ENCODE measurements at regions not wholly inside any gene's neighbourhood (a gene's known extent, or its start where the extent isn't known, plus 50 kb on each side); places are given as distances from the start of the nearest gene placed in this dataset.

GRCh38 chr5:105460721-105461120 lies 1898.1 kb upstream of the NUDT12 start:
- H3K4me1 ChIP-seq (ENCODE audit: insufficient read depth) = no peaks in the 10 kb centered on the region
- no peak for DNase-seq (ENCODE audit: low spot score)
- no peaks in the 10 kb centered on the region for H3K79me2 ChIP-seq
- H3K27me3 ChIP-seq = no peaks in the 10 kb centered on the region
- no peak for TF ChIP-seq EZH2phosphoT487 (IDR thresholded peaks at IDR 0.05; ENCODE audit: low read depth, severe bottlenecking, unreplicated experiment)
- TF ChIP-seq CTCF (IDR thresholded peaks at IDR 0.05; ENCODE audit: poor library complexity) = no peak
- no peak for TF ChIP-seq EZH2 (IDR thresholded peaks at IDR 0.05; ENCODE audit: borderline replicate concordance)
- H3K9me3 ChIP-seq (ENCODE audit: low read depth) = no peaks in the 10 kb centered on the region
- H3K4me3 ChIP-seq = no peak overlapping the region
- no peak overlapping the region for H3K27ac ChIP-seq
- no peaks in the 10 kb centered on the region for H4K20me1 ChIP-seq (ENCODE audit: insufficient read depth, poor library complexity, severe bottlenecking)
- H3K9me2 ChIP-seq (replicated peaks; ENCODE audit: insufficient read depth) = no peaks in the 10 kb centered on the region
- no peaks in the 10 kb centered on the region for H3K36me3 ChIP-seq (replicated peaks; ENCODE audit: insufficient read depth, low read depth)
- H2AFZ ChIP-seq = no peak overlapping the region
- WGBS (ENCODE audit: low lambda C conversion rate, missing lambda C conversion rate) = 89% methylated on average over 4 of the region's 4 CpGs
- no peak overlapping the region for H3K4me2 ChIP-seq

- H3K27ac ChIP-seq = no peak overlapping the region
- H3K4me2 ChIP-seq = no peak overlapping the region
- DNase-seq (ENCODE audit: low spot score) = no peak
- H3K4me1 ChIP-seq (ENCODE audit: insufficient read depth) = no peaks in the 10 kb centered on the region
- no peaks in the 10 kb centered on the region for H3K36me3 ChIP-seq (replicated peaks; ENCODE audit: insufficient read depth, low read depth)
- no peak overlapping the region for H2AFZ ChIP-seq
- H3K27me3 ChIP-seq = no peaks in the 10 kb centered on the region
- TF ChIP-seq EZH2phosphoT487 (IDR thresholded peaks at IDR 0.05; ENCODE audit: low read depth, severe bottlenecking, unreplicated experiment) (no peak), CTCF (IDR thresholded peaks at IDR 0.05; ENCODE audit: poor library complexity) (no peak), EZH2 (IDR thresholded peaks at IDR 0.05; ENCODE audit: borderline replicate concordance) (no peak)
- WGBS (ENCODE audit: low lambda C conversion rate, missing lambda C conversion rate) = 75% methylated on average over 3 of the region's 3 CpGs
- no peaks in the 10 kb centered on the region for H3K9me3 ChIP-seq (ENCODE audit: low read depth)
- no peaks in the 10 kb centered on the region for H3K9me2 ChIP-seq (replicated peaks; ENCODE audit: insufficient read depth)
- H3K79me2 ChIP-seq = no peaks in the 10 kb centered on the region
- no peaks in the 10 kb centered on the region for H4K20me1 ChIP-seq (ENCODE audit: insufficient read depth, poor library complexity, severe bottlenecking)
- no peak overlapping the region for H3K4me3 ChIP-seq
Observed at GRCh38 chr5:105453216-105453807, 1890.7 kb upstream of the NUDT12 start.

- H4K20me1 ChIP-seq (ENCODE audit: insufficient read depth, poor library complexity, severe bottlenecking) = no peaks in the 10 kb centered on the region
- WGBS (ENCODE audit: low lambda C conversion rate, missing lambda C conversion rate) = 80% methylated on average over 3 of the region's 3 CpGs
- no peak overlapping the region for H3K4me2 ChIP-seq
- no peak for DNase-seq (ENCODE audit: low spot score)
- H3K27ac ChIP-seq = no peak overlapping the region
- H3K4me1 ChIP-seq (ENCODE audit: insufficient read depth) = no peaks in the 10 kb centered on the region
- H3K4me3 ChIP-seq = no peak overlapping the region
- no peaks in the 10 kb centered on the region for H3K27me3 ChIP-seq
- H3K9me2 ChIP-seq (replicated peaks; ENCODE audit: insufficient read depth) = no peaks in the 10 kb centered on the region
- H3K36me3 ChIP-seq (replicated peaks; ENCODE audit: insufficient read depth, low read depth) = no peaks in the 10 kb centered on the region
- TF ChIP-seq EZH2phosphoT487 (IDR thresholded peaks at IDR 0.05; ENCODE audit: low read depth, severe bottlenecking, unreplicated experiment) (no peak), EZH2 (IDR thresholded peaks at IDR 0.05; ENCODE audit: borderline replicate concordance) (no peak), CTCF (IDR thresholded peaks at IDR 0.05; ENCODE audit: poor library complexity) (no peak)
- no peaks in the 10 kb centered on the region for H3K9me3 ChIP-seq (ENCODE audit: low read depth)
- no peak overlapping the region for H2AFZ ChIP-seq
- no peaks in the 10 kb centered on the region for H3K79me2 ChIP-seq
Observed at GRCh38 chr5:105448271-105448670, 1885.7 kb upstream of the NUDT12 start.
